DND-41 (cell line): ENCODE measurements at regions not wholly inside any gene's neighbourhood (a gene's known extent, or its start where the extent isn't known, plus 50 kb on each side); places are given as distances from the start of the nearest gene placed in this dataset.

ENCODE experiments used
- EZH2 ChIP-seq: IDR thresholded peaks from 3 replicates; pipeline ENCODE4 v1.6.1; 2012; ENCODE audit warnings: borderline replicate concordance, low read depth, mild to moderate bottlenecking, moderate library complexity, low read length, inconsistent platforms; ENCODE audit not compliant: severe bottlenecking
- TF ChIP-seq, protein P1 (sequence below): IDR thresholded peaks from 2 replicates; pipeline ENCODE4 v1.5.1; 2012; ENCODE audit warnings: borderline replicate concordance, low read length, moderate library complexity, mild to moderate bottlenecking; ENCODE audit not compliant: poor library complexity, severe bottlenecking; ENCODE audit errors: extremely low read depth

DNA sequence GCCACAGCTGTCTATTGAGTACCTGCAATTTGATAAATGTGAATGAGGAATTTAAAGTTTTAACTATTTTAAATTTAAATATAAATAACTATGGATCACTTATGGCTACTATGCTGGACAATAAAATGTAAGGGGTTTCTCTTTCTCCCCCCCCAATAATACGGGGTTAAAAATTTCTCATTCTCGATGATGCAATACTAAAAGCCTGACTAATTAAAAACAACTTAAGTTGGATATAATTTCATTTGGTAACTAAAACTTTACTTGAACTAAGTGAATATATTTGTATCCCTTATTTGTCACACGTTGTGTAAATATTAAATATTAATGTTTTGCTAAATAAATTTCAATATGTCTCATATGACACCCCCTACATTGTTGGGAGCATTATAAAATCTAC, 297.3 kb downstream of the GRB14 start:
- TF ChIP-seq, protein P1, sequence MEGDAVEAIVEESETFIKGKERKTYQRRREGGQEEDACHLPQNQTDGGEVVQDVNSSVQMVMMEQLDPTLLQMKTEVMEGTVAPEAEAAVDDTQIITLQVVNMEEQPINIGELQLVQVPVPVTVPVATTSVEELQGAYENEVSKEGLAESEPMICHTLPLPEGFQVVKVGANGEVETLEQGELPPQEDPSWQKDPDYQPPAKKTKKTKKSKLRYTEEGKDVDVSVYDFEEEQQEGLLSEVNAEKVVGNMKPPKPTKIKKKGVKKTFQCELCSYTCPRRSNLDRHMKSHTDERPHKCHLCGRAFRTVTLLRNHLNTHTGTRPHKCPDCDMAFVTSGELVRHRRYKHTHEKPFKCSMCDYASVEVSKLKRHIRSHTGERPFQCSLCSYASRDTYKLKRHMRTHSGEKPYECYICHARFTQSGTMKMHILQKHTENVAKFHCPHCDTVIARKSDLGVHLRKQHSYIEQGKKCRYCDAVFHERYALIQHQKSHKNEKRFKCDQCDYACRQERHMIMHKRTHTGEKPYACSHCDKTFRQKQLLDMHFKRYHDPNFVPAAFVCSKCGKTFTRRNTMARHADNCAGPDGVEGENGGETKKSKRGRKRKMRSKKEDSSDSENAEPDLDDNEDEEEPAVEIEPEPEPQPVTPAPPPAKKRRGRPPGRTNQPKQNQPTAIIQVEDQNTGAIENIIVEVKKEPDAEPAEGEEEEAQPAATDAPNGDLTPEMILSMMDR, result no peak
- TF ChIP-seq EZH2, result no peak
